Mucosa of descending colon (tissue), 3 donors: ENCODE measurements at regions not wholly inside any gene's neighbourhood (a gene's known extent, or its start where the extent isn't known, plus 50 kb on each side); places are given as distances from the start of the nearest gene placed in this dataset.

Experiments used
- ATAC-seq: fragments of 200-7000 bp; cut with Tn5 transposase; one replicate; pipeline ENCODE4 v1.9.1; 2020; ENCODE audit warnings: mild to moderate bottlenecking, moderate library complexity
- DNase-seq, 3 donors: peaks; one replicate each; pipeline ENCODE4 v3.0.0-alpha.2; 2020
- H3K36me3 ChIP-seq: fragments of 200-600 bp; one replicate; pipeline ENCODE4 v1.8.0; 2021; ENCODE audit warnings: low read depth, mild to moderate bottlenecking
- H3K4me1 ChIP-seq: fragments of 200-600 bp; one replicate; pipeline ENCODE4 v1.8.0; 2021; ENCODE audit warnings: low read depth, mild to moderate bottlenecking
- H3K4me3 ChIP-seq: fragments of 200-600 bp; one replicate; pipeline ENCODE4 v1.8.0; 2021; ENCODE audit warnings: mild to moderate bottlenecking
- H3K9me3 ChIP-seq: fragments of 200-600 bp; one replicate; pipeline ENCODE4 v1.8.0; 2021; ENCODE audit warnings: mild to moderate bottlenecking
- intact Hi-C, 2 donors: fragments of 100-400 bp; cut with DNase I in 1 of 2; cut with micrococcal nuclease in 1 of 2; formaldehyde crosslinking; loops; one replicate each; pipeline versions ENCODE4 v1.11.0 to v1.11.1; 2022; cut with DNase I, micrococcal nuclease
- TF ChIP-seq, protein P1 (sequence below): fragments of 200-600 bp; IDR thresholded peaks from one replicate; pipeline ENCODE4 v1.8.0; 2022; ENCODE audit warnings: antibody characterized with exemption, mild to moderate bottlenecking
- donor health status: DM: no; HTN: no; CAD: no; lungs with moderate emphysema.
- donor health status: DM: no; HTN: no; CAD: no.
- donor health status: DM: no; HTN: yes; CAD: no.

- DNase-seq (no peak), ATAC-seq (no peak)
- no peaks in the 10 kb centered on the region for H3K4me1 ChIP-seq
- no peaks in the 10 kb centered on the region for H3K9me3 ChIP-seq
- no peak overlapping the region for H3K4me3 ChIP-seq
- TF ChIP-seq, protein P1, sequence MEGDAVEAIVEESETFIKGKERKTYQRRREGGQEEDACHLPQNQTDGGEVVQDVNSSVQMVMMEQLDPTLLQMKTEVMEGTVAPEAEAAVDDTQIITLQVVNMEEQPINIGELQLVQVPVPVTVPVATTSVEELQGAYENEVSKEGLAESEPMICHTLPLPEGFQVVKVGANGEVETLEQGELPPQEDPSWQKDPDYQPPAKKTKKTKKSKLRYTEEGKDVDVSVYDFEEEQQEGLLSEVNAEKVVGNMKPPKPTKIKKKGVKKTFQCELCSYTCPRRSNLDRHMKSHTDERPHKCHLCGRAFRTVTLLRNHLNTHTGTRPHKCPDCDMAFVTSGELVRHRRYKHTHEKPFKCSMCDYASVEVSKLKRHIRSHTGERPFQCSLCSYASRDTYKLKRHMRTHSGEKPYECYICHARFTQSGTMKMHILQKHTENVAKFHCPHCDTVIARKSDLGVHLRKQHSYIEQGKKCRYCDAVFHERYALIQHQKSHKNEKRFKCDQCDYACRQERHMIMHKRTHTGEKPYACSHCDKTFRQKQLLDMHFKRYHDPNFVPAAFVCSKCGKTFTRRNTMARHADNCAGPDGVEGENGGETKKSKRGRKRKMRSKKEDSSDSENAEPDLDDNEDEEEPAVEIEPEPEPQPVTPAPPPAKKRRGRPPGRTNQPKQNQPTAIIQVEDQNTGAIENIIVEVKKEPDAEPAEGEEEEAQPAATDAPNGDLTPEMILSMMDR: no peak
- intact Hi-C loops: no loop called here
- no peaks in the 10 kb centered on the region for H3K36me3 ChIP-seq
These were observed 232.2 kb downstream of the DLEU7 start for GRCh38 chr13:50611117-50611781.

GRCh38 chr13:50612717-50613116 lies 230.8 kb downstream of the DLEU7 start:
- no peaks in the 10 kb centered on the region for H3K9me3 ChIP-seq
- intact Hi-C loops: no loop called here
- no peak overlapping the region for H3K4me3 ChIP-seq
- TF ChIP-seq, protein P1: no peak
- no peaks in the 10 kb centered on the region for H3K36me3 ChIP-seq
- no peak for DNase-seq
- ATAC-seq: no peak
- no peaks in the 10 kb centered on the region for H3K4me1 ChIP-seq

GRCh38 chr13:50613356-50613831 lies 230.1 kb downstream of the DLEU7 start:
- intact Hi-C loops: no loop called here

DNA sequence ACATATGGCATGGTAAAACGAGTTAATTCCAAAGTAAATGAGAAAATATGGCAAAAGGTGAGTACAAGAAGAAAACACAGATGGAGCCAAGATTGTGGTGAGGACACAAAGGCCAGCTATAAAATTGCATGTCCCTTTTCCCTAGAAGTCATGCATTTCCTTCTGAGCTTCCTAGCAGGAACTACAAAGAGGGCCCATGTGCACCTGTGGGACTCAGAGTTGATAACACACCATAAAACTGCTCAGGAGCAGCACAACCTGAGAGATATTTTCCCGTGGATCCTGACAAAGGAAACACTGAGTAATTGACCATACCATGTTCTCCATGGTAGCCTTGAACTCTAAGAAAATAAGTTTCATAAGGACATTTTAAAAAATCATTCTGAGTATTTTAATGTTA lies 228.3 kb downstream of the DLEU7 start:
- no peaks in the 10 kb centered on the region for H3K36me3 ChIP-seq
- H3K9me3 ChIP-seq: no peaks in the 10 kb centered on the region
- H3K4me1 ChIP-seq: no peaks in the 10 kb centered on the region
- no peak overlapping the region for H3K4me3 ChIP-seq
- peak; percentile 64 for ATAC-seq
- TF ChIP-seq, protein P1: no peak
- intact Hi-C loops: no loop called here
- DNase-seq: no peak

More at GRCh38 chr13:50613356-50613831, 230.1 kb downstream of the DLEU7 start:
- H3K9me3 ChIP-seq: no peaks in the 10 kb centered on the region
- DNase-seq (no peak), ATAC-seq (no peak)
- H3K4me3 ChIP-seq: no peak overlapping the region
- TF ChIP-seq, protein P1: no peak
- H3K4me1 ChIP-seq: no peaks in the 10 kb centered on the region
- H3K36me3 ChIP-seq: no peaks in the 10 kb centered on the region

- DNase-seq (no peak), ATAC-seq (no peak)
- H3K4me1 ChIP-seq: no peaks in the 10 kb centered on the region
- no peaks in the 10 kb centered on the region for H3K9me3 ChIP-seq
- no peak overlapping the region for H3K4me3 ChIP-seq
- intact Hi-C loops: no loop called here
- TF ChIP-seq, protein P1: no peak
- no peaks in the 10 kb centered on the region for H3K36me3 ChIP-seq
These were observed 227.4 kb downstream of the DLEU7 start for GRCh38 chr13:50616101-50616500.
